H54 (cell line): ENCODE measurements at regions not wholly inside any gene's neighbourhood (a gene's known extent, or its start where the extent isn't known, plus 50 kb on each side); places are given as distances from the start of the nearest gene placed in this dataset.
"Not testable (repeated sequence)": the region's sequence is repeated elsewhere in the genome, so short reads cannot be mapped to it uniquely, and the experiment has no call there.

ENCODE experiments used
- DNase-seq: peaks from one replicate; pipeline ENCODE4 v3.0.0; 2011; ENCODE audit warnings: low spot score, mixed read lengths; ENCODE audit not compliant: insufficient read length
- FAIRE-seq: peaks from 3 replicates; lab custom pipeline; 2011; peaks lifted over from hg19 to GRCh38; lab: Jason Lieb, UNC
- POLR2A ChIP-seq: IDR thresholded peaks from 2 replicates; pipeline ENCODE4 v1.6.1; 2011; ENCODE audit warnings: low read depth, mild to moderate bottlenecking, low read length

- TF ChIP-seq POLR2A = no peak
- FAIRE-seq = no peak
- DNase-seq = no peak
Measured at GRCh38 chr6:44021589-44022295, 105.5 kb downstream of the MRPL14 start.

GRCh38 chr6:44020664-44021425 lies 106.4 kb downstream of the MRPL14 start:
- DNase-seq (no peak), FAIRE-seq (no peak)
- no peak for TF ChIP-seq POLR2A

- no peak for TF ChIP-seq POLR2A
- DNase-seq (no peak), FAIRE-seq (no peak)
Measured at GRCh38 chr6:44020148-44020547, 107.1 kb downstream of the MRPL14 start.

- not testable (repeated sequence) for DNase-seq, FAIRE-seq
Measured at GRCh38 chr6:44017307-44017706, 109.9 kb downstream of the MRPL14 start.

DNA sequence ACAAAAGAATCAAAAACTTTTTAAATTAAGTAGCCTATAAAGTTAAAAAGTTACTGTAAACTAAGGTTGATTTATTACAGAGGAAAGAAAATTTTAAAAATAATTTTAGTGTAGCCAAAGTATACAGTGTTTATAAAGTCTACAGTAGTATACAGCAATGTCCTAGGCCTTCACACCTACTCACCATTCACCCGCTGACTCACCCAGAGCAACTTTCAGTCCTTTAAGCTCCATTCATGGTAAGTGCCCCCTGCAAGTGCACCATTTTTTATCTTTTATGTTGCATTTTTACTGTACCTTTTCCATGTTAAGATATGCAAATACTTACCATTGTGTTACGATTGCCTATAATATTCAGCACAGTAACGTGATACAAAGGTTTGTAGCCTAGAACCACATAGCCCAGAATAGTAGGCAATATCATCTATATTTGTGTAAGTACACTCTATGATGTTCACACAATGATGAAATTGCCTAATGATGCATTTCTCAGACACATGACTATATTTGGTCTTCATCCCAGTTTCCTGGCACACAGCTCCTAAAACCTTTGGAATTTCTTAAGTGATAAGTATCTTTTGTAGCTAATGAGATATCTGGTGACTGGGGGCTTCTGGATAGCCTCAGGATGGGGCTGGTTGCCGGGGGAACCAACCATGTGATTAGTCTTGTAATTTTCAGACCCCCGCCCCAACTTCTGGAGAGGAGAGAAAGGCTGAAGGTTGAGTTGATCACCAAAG lies 111.0 kb downstream of the MRPL14 start:
- FAIRE-seq (no peak), DNase-seq (no peak)
- TF ChIP-seq POLR2A = no peak

DNA sequence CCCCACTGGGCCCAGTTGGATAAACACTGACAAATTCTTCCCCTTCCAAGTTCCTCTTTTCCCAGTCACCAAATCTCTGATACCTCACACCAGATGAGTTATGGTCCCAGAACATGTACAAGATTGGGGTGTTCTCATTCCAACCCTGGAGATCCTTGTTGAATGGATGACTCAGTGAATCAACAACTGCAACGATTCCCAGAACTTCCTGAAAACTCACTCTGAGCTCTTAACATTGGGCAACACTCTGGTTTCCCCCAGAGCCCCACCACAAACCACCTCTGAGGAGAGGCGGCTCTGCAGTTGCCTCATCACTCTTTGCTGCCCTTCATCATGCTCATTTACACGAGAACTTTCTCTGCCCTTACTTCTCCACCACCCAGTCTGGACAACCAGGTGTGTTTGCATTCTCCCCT lies 115.2 kb downstream of the MRPL14 start:
- peak; percentile 86 for FAIRE-seq
- peak; percentile 90 for DNase-seq
- no peak for TF ChIP-seq POLR2A

DNA sequence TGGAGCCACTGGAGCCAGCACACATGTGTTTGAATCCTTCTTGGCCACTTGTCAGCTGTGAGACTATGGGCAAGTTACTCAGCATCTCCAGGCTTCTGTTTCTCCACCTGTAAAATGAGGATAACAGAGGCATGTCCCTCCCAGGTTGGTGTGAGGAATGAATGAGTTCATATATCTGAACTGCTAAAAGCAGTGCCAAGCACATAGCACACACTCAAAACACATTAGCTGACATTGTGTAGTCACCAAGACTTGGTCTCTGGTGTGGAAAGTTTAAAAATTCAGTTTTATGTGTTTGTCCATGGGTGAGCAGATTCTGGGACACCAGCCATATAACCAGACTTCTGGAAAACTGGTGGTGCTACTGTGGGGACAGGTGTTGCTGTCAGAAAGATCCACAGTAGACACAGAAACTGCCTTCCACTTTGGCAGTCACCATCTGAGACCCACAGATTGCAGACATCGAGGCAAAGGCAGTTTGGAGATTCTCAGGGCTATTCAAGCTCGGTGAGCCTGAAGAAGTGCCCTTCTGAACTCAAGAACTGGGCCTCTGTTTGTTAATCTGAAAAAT lies 115.8 kb downstream of the MRPL14 start:
- DNase-seq = no peak
- TF ChIP-seq POLR2A = no peak
- no peak for FAIRE-seq

DNA sequence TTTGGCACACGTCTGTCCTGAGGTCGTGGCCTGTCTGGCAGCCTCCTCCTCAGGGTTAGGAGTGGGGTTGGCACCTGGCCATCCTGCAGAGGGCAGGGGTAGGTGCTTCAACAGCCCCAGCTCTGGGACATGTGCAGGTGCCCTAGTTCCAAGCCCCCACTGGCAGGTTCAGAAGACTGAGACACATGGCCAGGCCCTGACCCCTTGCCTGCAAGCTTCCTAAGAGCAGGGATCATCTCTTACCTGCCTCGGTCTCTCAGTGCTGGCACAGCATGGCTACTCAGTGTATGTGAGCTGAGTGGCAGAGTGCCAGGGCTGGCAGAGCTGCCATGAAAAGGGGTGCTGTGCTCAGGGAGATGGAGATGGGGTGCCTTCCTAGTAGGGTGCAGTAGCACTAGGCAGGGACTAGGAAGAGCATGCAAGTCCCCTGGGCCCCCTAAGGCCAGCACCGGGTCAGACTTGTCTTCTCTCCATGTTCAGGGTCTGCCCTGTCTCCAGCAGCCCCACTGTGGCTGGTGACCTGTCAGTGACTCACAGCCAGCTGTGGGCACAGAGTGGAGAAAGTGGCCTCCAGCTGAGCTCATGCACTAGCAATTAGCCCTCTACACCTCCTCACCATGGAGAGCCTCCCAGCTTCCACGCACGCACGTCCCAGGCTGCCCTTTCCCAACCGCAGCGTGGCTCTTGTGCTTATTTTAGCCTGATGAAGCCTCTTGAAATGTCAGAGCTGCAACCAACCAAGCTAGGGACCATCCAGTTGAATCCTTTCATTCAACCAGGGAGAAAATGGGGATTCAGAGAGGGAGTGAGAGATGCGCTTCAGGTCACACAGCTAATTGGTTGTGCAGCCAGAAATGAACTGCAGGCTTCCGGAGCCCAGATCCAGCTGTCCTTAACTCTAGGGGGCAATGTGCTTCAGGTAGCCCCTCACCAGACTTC lies 116.6 kb downstream of the MRPL14 start:
- DNase-seq (peak; percentile 98), FAIRE-seq (peak; percentile 78)

GRCh38 chr6:44009425-44010321 lies 117.6 kb downstream of the MRPL14 start:
- no peak for TF ChIP-seq POLR2A
- FAIRE-seq (no peak), DNase-seq (no peak)

More for the DNA sequence above, 116.6 kb downstream of the MRPL14 start:
- TF ChIP-seq POLR2A = peak; percentile 13; the same call in 1 of the 2 replicates

DNA sequence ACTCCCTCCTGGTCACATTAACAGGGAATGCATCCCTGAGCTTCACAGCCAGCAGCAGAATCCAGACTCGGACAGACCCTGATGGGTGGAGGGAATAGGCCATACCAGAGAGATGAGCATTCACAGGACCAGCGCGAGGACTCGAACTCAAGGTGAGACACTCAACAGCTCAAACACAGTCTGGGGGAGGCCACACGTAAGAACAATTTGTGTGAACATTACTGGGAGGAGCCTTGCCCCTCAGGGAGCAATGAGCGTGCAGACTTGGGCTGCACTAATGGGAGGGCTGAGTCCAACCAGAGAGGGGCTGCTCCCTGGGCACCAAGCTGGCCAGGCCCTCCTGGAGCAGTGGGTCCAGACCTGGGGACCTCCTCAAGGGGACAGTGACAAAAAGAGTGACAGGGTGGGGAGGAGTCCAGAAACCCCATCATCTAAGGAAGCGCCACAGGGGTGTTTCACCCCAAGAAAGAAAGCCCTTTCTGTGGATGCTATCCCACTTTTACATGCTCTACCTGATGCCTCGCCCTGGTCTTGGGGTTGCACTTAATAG lies 118.4 kb downstream of the MRPL14 start:
- no peak for TF ChIP-seq POLR2A
- no peak for DNase-seq
- FAIRE-seq = no peak

DNA sequence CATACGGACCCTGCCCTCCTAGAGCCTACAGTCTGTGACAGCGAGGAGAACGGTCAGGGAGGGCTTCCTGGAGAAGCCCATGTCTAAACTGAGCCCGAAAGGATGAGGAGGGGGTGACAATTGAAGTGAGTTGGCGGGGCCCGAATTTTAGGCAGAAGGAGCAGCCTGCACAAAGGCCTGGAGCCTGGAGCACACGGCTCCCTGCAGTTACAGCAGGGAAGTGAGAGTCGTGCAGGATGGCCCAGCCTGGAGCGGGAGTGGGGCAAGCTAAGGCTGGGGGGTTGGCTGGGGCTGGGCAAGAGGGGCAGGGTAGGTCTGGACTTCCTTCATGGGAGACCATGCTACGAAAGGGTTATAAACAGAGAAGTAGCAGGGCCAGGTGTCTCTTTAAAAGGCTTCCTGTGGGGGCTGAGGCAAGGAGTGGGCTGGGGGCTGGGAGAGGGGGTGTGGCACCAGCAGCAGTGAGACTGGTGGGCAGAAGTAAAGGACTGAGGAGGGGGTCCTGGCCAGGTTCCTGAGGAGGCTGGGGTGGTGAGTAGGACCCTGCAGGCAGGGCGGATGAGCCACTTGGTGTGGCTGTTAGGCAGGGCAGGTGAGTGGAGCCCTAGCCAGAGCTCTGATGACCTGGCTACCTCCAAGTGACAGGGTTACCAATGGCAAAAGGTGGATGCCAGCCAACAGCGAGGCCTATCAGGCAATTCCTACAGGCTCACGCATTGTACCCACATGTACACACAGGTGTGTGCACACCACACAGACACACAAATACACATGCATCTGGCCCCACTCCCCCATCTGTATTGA lies 119.2 kb downstream of the MRPL14 start:
- no peak for FAIRE-seq
- TF ChIP-seq POLR2A = no peak
- no peak for DNase-seq
